PC-9 (cell line): ENCODE measurements at regions not wholly inside any gene's neighbourhood (a gene's known extent, or its start where the extent isn't known, plus 50 kb on each side); places are given as distances from the start of the nearest gene placed in this dataset.
"Not testable (repeated sequence)": the region's sequence is repeated elsewhere in the genome, so short reads cannot be mapped to it uniquely, and the experiment has no call there.

ENCODE experiments used
- BruUV-seq: library from RNA; stranded (reverse); fragments of 400-500 nt; replicated peaks from 2 replicates; lab custom pipeline; 2021; lab: Mats Ljungman, UMichigan
- CTCF ChIA-PET: fragments of 300-600 bp; sonication (Branson Sonifier 250); formaldehyde crosslinking; loops from one replicate; lab custom pipeline; 2022; ENCODE audit warnings: antibody characterized with exemption; lab: Charles Lee
- POLR2A ChIA-PET: fragments of 300-600 bp; sonication (Branson Sonifier 250); formaldehyde crosslinking; loops from one replicate; lab custom pipeline; 2022; ENCODE audit warnings: antibody characterized with exemption; ENCODE audit not compliant: unreplicated experiment; lab: Charles Lee
- DNase-seq, 2 experiments: peaks; one replicate each; pipeline versions ENCODE4 v3.0.0 to v3.0.0-alpha.2; 2015 to 2022; ENCODE audit warnings: mixed read lengths in 1 of 2
- H2AFZ ChIP-seq: fragments of 200-600 bp; sonication (generic); 2 replicates; pipeline ENCODE4 v1.8.1; 2017; ENCODE audit warnings: antibody characterized with exemption
- H3F3A ChIP-seq: fragments of 200-600 bp; sonication (generic); 2 replicates; pipeline ENCODE4 v1.8.1; 2017; ENCODE audit warnings: antibody characterized with exemption, mild to moderate bottlenecking, low read depth; ENCODE audit not compliant: insufficient read depth
- H3K27ac ChIP-seq: fragments of 200-600 bp; sonication (generic); 2 replicates; pipeline ENCODE4 v1.6.1; 2016; ENCODE audit warnings: mixed run types
- H3K27me3 ChIP-seq: fragments of 200-600 bp; sonication (generic); 2 replicates; pipeline ENCODE4 v1.6.1; 2016; ENCODE audit warnings: low read depth, mixed run types; ENCODE audit not compliant: insufficient read depth
- H3K36me3 ChIP-seq: fragments of 200-600 bp; sonication (generic); 2 replicates; pipeline ENCODE4 v1.6.1; 2016; ENCODE audit warnings: low read depth, mixed run types
- H3K4me1 ChIP-seq: fragments of 200-600 bp; sonication (generic); replicated peaks from 2 replicates; pipeline ENCODE4 v1.6.1; 2016; ENCODE audit warnings: mixed run types; ENCODE audit not compliant: insufficient read depth
- H3K4me2 ChIP-seq: fragments of 200-600 bp; sonication (generic); 2 replicates; pipeline ENCODE4 v1.6.1; 2017; ENCODE audit warnings: mixed run types
- H3K4me3 ChIP-seq: fragments of 200-600 bp; sonication (generic); 2 replicates; pipeline ENCODE4 v1.6.1; 2016; ENCODE audit warnings: mixed run types
- H3K79me2 ChIP-seq: fragments of 200-600 bp; sonication (generic); 2 replicates; pipeline ENCODE4 v1.6.1; 2017; ENCODE audit warnings: low read depth, mixed run types
- H3K9me2 ChIP-seq: fragments of 200-600 bp; sonication (generic); 2 replicates; pipeline ENCODE4 v1.8.1; 2017; ENCODE audit warnings: mild to moderate bottlenecking; ENCODE audit not compliant: insufficient read depth
- H3K9me3 ChIP-seq: fragments of 200-600 bp; sonication (generic); 2 replicates; pipeline ENCODE4 v1.8.1; 2016; ENCODE audit warnings: low read depth; ENCODE audit not compliant: insufficient read depth
- H4K20me1 ChIP-seq: fragments of 200-600 bp; sonication (generic); 2 replicates; pipeline ENCODE4 v1.8.1; 2017; ENCODE audit not compliant: insufficient read depth
- EZH2 ChIP-seq: fragments of 200-600 bp; sonication (generic); IDR thresholded peaks from 2 replicates; pipeline ENCODE4 v1.8.0; 2017; ENCODE audit warnings: antibody characterized with exemption, low read depth
- intact Hi-C: fragments of 100-400 bp; cut with micrococcal nuclease; formaldehyde crosslinking; loops from one replicate; pipeline ENCODE4 v1.10.0; 2022; ENCODE audit not compliant: unreplicated experiment
- TF ChIP-seq, protein P1 (sequence below): fragments of 200-600 bp; sonication (generic); conservative IDR thresholded peaks from 2 replicates; pipeline ENCODE4 v1.6.1; 2017; ENCODE audit warnings: mixed run types, antibody characterized with exemption, mild to moderate bottlenecking, moderate library complexity

DNA sequence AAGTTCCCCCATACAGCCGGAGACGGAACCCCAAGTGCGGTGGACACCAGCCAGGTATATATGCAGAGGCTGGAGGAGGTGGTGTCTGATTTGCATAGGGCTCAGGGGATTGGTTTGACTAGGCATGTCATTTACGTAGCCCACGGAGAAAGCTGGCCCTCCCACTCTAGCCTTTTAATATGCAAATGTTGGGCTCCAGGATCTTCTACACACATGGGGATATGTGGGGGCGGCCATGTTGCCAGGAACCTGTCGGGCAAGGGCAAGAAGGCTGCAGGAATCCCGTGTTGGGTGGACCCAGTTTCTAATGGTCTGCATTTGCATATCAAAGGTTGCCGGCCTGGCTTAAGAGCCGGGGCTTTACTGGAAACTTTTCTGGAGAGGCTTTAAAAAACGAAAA is 57.4 kb downstream of the FTHL17 start:
- H3K4me2 ChIP-seq, H3K36me3 ChIP-seq, H3K79me2 ChIP-seq, H4K20me1 ChIP-seq, H3K4me3 ChIP-seq, H3K9me2 ChIP-seq, H3K27me3 ChIP-seq, H3F3A ChIP-seq, intact Hi-C loops, POLR2A ChIA-PET, BruUV-seq, H3K9me3 ChIP-seq, H2AFZ ChIP-seq, DNase-seq, H3K4me1 ChIP-seq, CTCF ChIA-PET, H3K27ac ChIP-seq: not testable (repeated sequence)

DNA sequence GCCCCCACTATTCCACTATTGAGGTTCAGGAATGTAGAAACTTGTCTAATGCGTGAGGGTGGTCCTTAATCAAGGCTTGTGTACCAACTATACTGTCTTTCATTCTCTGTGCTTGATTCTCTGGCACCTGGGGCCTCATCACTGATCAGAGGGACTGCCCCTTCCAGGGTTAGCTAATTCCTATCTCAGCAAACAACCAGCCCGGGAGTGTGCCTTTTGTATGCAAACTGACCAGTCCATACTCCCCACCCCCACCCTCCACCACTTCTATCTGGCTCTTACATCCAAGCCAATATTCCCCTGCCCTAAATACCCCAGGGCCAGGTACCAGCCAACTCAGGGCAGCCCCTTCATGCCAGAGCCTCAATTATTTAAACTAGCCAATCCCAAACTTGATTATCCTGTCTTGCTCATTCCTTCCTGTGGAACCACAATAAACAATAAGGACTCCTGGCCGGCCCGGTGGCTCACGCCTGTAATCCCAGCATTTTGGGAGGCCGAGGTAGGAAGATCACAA is 59.3 kb downstream of the FTHL17 start:
- no TSS peak for BruUV-seq
- Histone ChIP-seq H4K20me1 (no peaks in the 10 kb centered on the region), H3K36me3 (no peaks in the 10 kb centered on the region), H3F3A (no peaks in the 10 kb centered on the region), H3K4me1 (no peaks in the 10 kb centered on the region), H3K27me3 (no peaks in the 10 kb centered on the region), H3K4me2 (no peak overlapping the region), H3K79me2 (no peaks in the 10 kb centered on the region), H3K9me2 (no peaks in the 10 kb centered on the region), H3K27ac (no peak overlapping the region), H3K9me3 (no peaks in the 10 kb centered on the region), H2AFZ (no peak overlapping the region), H3K4me3 (no peak overlapping the region)
- POLR2A ChIA-PET: no interaction called here
- CTCF ChIA-PET: interaction anchor here (0.6 kb wide), 1 partner anchor 126 kb away, joined by 6 read pairs; no protein-coding TSS in a partner anchor
- intact Hi-C loops: no loop called here
- TF ChIP-seq EZH2: no peak
- TF ChIP-seq, protein P1, sequence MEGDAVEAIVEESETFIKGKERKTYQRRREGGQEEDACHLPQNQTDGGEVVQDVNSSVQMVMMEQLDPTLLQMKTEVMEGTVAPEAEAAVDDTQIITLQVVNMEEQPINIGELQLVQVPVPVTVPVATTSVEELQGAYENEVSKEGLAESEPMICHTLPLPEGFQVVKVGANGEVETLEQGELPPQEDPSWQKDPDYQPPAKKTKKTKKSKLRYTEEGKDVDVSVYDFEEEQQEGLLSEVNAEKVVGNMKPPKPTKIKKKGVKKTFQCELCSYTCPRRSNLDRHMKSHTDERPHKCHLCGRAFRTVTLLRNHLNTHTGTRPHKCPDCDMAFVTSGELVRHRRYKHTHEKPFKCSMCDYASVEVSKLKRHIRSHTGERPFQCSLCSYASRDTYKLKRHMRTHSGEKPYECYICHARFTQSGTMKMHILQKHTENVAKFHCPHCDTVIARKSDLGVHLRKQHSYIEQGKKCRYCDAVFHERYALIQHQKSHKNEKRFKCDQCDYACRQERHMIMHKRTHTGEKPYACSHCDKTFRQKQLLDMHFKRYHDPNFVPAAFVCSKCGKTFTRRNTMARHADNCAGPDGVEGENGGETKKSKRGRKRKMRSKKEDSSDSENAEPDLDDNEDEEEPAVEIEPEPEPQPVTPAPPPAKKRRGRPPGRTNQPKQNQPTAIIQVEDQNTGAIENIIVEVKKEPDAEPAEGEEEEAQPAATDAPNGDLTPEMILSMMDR: no peak
- no peak for DNase-seq

DNA sequence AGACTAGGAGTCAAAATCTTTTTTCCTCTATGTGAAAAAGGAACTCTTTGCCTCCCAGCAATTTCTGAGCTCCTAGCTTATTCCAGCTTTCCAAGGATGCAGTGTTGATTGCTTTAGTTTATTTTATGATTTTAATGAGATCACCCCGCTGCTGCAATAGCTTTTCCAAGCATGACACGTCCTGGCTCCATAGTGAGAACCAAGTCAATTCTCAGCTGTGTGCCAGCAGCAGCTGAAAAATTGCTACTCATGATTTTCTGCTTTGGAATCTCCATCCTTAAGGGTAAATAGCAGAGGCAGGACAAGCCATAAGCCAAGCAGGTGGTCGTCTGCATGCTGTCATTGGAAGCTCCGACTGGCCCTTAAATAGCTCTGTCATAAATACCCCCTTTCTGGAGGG is 64.5 kb downstream of the FTHL17 start:
- POLR2A ChIA-PET: no interaction called here
- no peaks in the 10 kb centered on the region for H3K4me1 ChIP-seq

More for the DNA sequence above, 64.5 kb downstream of the FTHL17 start:
- CTCF ChIA-PET: no interaction called here
- Histone ChIP-seq H3K36me3 (no peaks in the 10 kb centered on the region), H3F3A (no peaks in the 10 kb centered on the region), H3K27me3 (no peaks in the 10 kb centered on the region), H4K20me1 (no peaks in the 10 kb centered on the region), H3K27ac (no peak overlapping the region), H3K4me3 (no peak overlapping the region), H2AFZ (no peak overlapping the region), H3K9me3 (no peaks in the 10 kb centered on the region), H3K4me2 (no peak overlapping the region), H3K79me2 (no peaks in the 10 kb centered on the region), H3K9me2 (no peaks in the 10 kb centered on the region)
- TF ChIP-seq, protein P1: no peak
- no peak for TF ChIP-seq EZH2
- no peak for DNase-seq
- intact Hi-C loops: no loop called here
- no TSS peak for BruUV-seq
